Muscle layer of colon (tissue), 2 donors: ENCODE measurements at regions not wholly inside any gene's neighbourhood (a gene's known extent, or its start where the extent isn't known, plus 50 kb on each side); places are given as distances from the start of the nearest gene placed in this dataset.
"Not testable (repeated sequence)": the region's sequence is repeated elsewhere in the genome, so short reads cannot be mapped to it uniquely, and the experiment has no call there.

Source experiments
- H3K27ac ChIP-seq: one replicate; pipeline ENCODE4 v1.7.0; 2013; ENCODE audit warnings: low read depth, mild to moderate bottlenecking, low read length, moderate library complexity
- H3K27me3 ChIP-seq, 2 donors: one replicate each; pipeline ENCODE4 v1.7.0; 2013; ENCODE audit warnings: low read length in 2 of 2, mild to moderate bottlenecking in 2 of 2; ENCODE audit not compliant: insufficient read depth in 2 of 2, control insufficient read depth in 1 of 2
- H3K36me3 ChIP-seq: one replicate; pipeline ENCODE4 v1.7.0; 2013; ENCODE audit warnings: mild to moderate bottlenecking, low read length; ENCODE audit not compliant: insufficient read depth
- H3K4me1 ChIP-seq: one replicate; pipeline ENCODE4 v1.7.0; 2013; ENCODE audit warnings: mild to moderate bottlenecking, low read length; ENCODE audit not compliant: insufficient read depth
- H3K4me3 ChIP-seq, 2 donors: one replicate each; pipeline ENCODE4 v1.7.0; 2013; ENCODE audit warnings: low read length in 2 of 2, low read depth in 1 of 2, mild to moderate bottlenecking in 1 of 2, moderate library complexity in 1 of 2
- H3K9ac ChIP-seq: one replicate; pipeline ENCODE4 v1.7.0; 2013; ENCODE audit warnings: low read length
- H3K9me3 ChIP-seq: one replicate; pipeline ENCODE4 v1.7.0; 2013; ENCODE audit warnings: mild to moderate bottlenecking, low read length
- donor health status: abdominal sarcoma.
- donor health status: Adenocarcinoma of cecum.

GRCh38 chr22:25500671-25501070, 63.8 kb upstream of the GRK3 start:
- not testable (repeated sequence) for H3K4me1 ChIP-seq, H3K27me3 ChIP-seq, H3K36me3 ChIP-seq, H3K27ac ChIP-seq, H3K4me3 ChIP-seq, H3K9me3 ChIP-seq, H3K9ac ChIP-seq

- not testable (repeated sequence) for H3K9me3 ChIP-seq, H3K4me1 ChIP-seq, H3K36me3 ChIP-seq, H3K27ac ChIP-seq, H3K4me3 ChIP-seq, H3K27me3 ChIP-seq, H3K9ac ChIP-seq
These were observed 60.5 kb upstream of the GRK3 start for GRCh38 chr22:25504017-25504416.

GRCh38 chr22:25508161-25508560, 56.3 kb upstream of the GRK3 start:
- no peaks in the 10 kb centered on the region for H3K9me3 ChIP-seq
- peaks cover 8% of the 10 kb centered on the region for H3K4me1 ChIP-seq
- no peaks in the 10 kb centered on the region for H3K36me3 ChIP-seq
- no peaks in the 10 kb centered on the region for H3K27me3 ChIP-seq
- no peak overlapping the region for H3K4me3 ChIP-seq
- no peak overlapping the region for H3K9ac ChIP-seq
- no peak overlapping the region for H3K27ac ChIP-seq

GRCh38 chr22:25508761-25509321, 55.6 kb upstream of the GRK3 start:
- H3K9me3 ChIP-seq: no peaks in the 10 kb centered on the region

GRCh38 chr22:25509374-25509791, 55.1 kb upstream of the GRK3 start:
- Histone ChIP-seq H3K4me3 (no peak overlapping the region), H3K9me3 (no peaks in the 10 kb centered on the region), H3K27ac (no peak overlapping the region), H3K27me3 (no peaks in the 10 kb centered on the region), H3K4me1 (peaks cover 8% of the 10 kb centered on the region), H3K36me3 (no peaks in the 10 kb centered on the region), H3K9ac (no peak overlapping the region)

More at GRCh38 chr22:25508761-25509321, 55.6 kb upstream of the GRK3 start:
- H3K4me1 ChIP-seq: peaks cover 8% of the 10 kb centered on the region
- H3K36me3 ChIP-seq: no peaks in the 10 kb centered on the region
- H3K9ac ChIP-seq: no peak overlapping the region
- no peak overlapping the region for H3K4me3 ChIP-seq
- H3K27me3 ChIP-seq: no peaks in the 10 kb centered on the region
- H3K27ac ChIP-seq: no peak overlapping the region

GRCh38 chr22:25510876-25511275, 53.6 kb upstream of the GRK3 start:
- Histone ChIP-seq H3K27me3 (no peaks in the 10 kb centered on the region), H3K36me3 (no peaks in the 10 kb centered on the region), H3K4me3 (no peak overlapping the region), H3K4me1 (peaks cover 8% of the 10 kb centered on the region), H3K9me3 (no peaks in the 10 kb centered on the region), H3K27ac (no peak overlapping the region), H3K9ac (no peak overlapping the region)

GRCh38 chr22:25511725-25512124, 52.8 kb upstream of the GRK3 start:
- Histone ChIP-seq H3K4me3 (no peak overlapping the region), H3K36me3 (no peaks in the 10 kb centered on the region), H3K27me3 (no peaks in the 10 kb centered on the region), H3K9ac (no peak overlapping the region), H3K4me1 (peaks cover 8% of the 10 kb centered on the region), H3K27ac (no peak overlapping the region), H3K9me3 (no peaks in the 10 kb centered on the region)

GRCh38 chr22:25514436-25515180, 49.9 kb upstream of the GRK3 start:
- Histone ChIP-seq H3K27me3 (no peaks in the 10 kb centered on the region), H3K36me3 (no peaks in the 10 kb centered on the region), H3K9me3 (no peaks in the 10 kb centered on the region), H3K27ac (no peak overlapping the region), H3K9ac (no peak overlapping the region), H3K4me1 (peaks cover under 1% of the 10 kb centered on the region), H3K4me3 (no peak overlapping the region)
